ENCODE measurements at regions not wholly inside any gene's neighbourhood (a gene's known extent, or its start where the extent isn't known, plus 50 kb on each side); places are given as distances from the start of the nearest gene placed in this dataset.

DNA sequence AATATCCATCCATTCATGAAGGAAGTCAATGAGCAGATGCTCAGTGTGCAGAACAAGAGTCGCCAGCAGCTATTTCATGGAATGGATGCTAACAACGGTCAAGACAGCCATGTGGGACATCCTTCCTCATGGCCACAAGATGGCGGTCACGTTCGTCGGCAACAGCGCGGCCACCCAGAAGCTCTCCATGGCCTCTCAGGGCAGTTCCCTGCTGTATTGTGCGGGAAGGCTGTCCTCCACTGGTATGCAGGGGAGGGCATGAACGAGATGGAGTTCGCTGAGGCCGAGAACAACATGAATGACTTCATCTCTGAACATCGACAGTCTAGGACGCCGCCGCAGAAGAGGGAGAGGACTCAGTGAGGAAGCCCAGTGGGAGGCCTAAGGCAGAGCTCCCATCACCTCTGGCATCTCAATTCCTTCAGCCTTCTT, 208.3 kb downstream of the TJP1 start:
- Histone ChIP-seq H3K4me1 (ENCODE audit: control insufficient read depth in 2 of 2, insufficient read depth in 2 of 2, low read length in 1 of 2) (no peaks in the 10 kb centered on the region), H3K27me3 (ENCODE audit: control insufficient read depth in 1 of 2, insufficient read depth in 2 of 2, low read length in 2 of 2) (no peaks in the 10 kb centered on the region), H3K4me3 (ENCODE audit: low read depth in 1 of 2, low read length in 2 of 2) (no peak overlapping the region), H3K36me3 (ENCODE audit: control insufficient read depth in 2 of 2, insufficient read depth in 2 of 2, low read length in 1 of 2) (no peaks in the 10 kb centered on the region), H3K9me3 (ENCODE audit: control insufficient read depth in 2 of 2, insufficient read depth in 1 of 2, low read depth in 1 of 2, low read length in 1 of 2) (no peaks in the 10 kb centered on the region), H3K27ac (ENCODE audit: low read depth in 2 of 2, low read length in 1 of 2) (no peak overlapping the region)
- 87 to 90% methylated on average over 16 of the region's 16 CpGs for WGBS, 2 donors

DNA sequence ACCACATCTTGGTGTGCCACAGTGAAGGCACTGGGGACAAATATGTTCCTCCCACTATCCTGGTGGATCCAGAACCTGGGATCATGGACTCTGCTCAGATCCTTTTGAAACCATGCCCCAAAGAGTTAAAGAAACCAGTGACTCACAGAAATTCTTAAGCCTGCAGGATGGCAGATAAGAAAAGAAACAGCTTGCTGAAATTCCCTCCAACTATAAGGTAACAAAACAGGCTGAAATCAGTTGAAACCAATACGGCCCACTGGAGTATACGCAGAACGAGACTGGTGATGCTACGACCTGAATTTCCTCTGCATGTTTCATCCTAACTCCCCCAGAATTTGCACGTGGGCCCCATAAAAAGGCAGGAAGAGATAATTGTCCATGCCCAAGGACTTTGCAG, 209.6 kb downstream of the TJP1 start:
- H3K27ac ChIP-seq (ENCODE audit: low read depth in 2 of 2, low read length in 1 of 2) = no peak overlapping the region
- no peak overlapping the region for H3K4me3 ChIP-seq (ENCODE audit: low read depth in 1 of 2, low read length in 2 of 2)
- H3K36me3 ChIP-seq (ENCODE audit: control insufficient read depth in 2 of 2, insufficient read depth in 2 of 2, low read length in 1 of 2) = no peaks in the 10 kb centered on the region
- no peaks in the 10 kb centered on the region for H3K27me3 ChIP-seq (ENCODE audit: control insufficient read depth in 1 of 2, insufficient read depth in 2 of 2, low read length in 2 of 2)
- no peaks in the 10 kb centered on the region for H3K4me1 ChIP-seq (ENCODE audit: control insufficient read depth in 2 of 2, insufficient read depth in 2 of 2, low read length in 1 of 2)
- WGBS, 2 donors = 50 to 51% methylated on average over 5 of the region's 5 CpGs
- H3K9me3 ChIP-seq (ENCODE audit: control insufficient read depth in 2 of 2, insufficient read depth in 1 of 2, low read depth in 1 of 2, low read length in 1 of 2) = no peaks in the 10 kb centered on the region

DNA sequence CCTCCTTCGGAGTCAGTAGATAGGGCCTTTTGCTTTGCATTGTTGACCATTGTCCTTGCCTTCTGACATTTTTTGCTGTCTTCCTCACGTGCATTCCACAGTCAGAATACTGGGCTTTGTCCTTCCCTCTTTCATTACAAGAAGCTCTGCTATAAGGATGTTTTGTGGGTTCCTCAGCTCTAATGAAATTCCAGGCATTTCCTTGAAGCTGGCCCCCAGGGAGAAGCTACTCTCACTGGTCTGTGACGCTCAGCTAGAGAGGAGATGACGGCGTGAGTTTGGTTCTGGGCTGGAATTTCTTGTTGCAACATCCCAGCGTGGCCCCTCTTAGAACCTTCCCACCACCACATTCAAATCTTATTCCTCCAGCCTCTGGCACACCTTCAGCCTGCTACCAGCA, 210.2 kb downstream of the TJP1 start:
- Histone ChIP-seq H3K27me3 (ENCODE audit: control insufficient read depth in 1 of 2, insufficient read depth in 2 of 2, low read length in 2 of 2) (no peaks in the 10 kb centered on the region), H3K4me3 (ENCODE audit: low read depth in 1 of 2, low read length in 2 of 2) (no peak overlapping the region), H3K9me3 (ENCODE audit: control insufficient read depth in 2 of 2, insufficient read depth in 1 of 2, low read depth in 1 of 2, low read length in 1 of 2) (no peaks in the 10 kb centered on the region), H3K27ac (ENCODE audit: low read depth in 2 of 2, low read length in 1 of 2) (no peak overlapping the region), H3K36me3 (ENCODE audit: control insufficient read depth in 2 of 2, insufficient read depth in 2 of 2, low read length in 1 of 2) (no peaks in the 10 kb centered on the region), H3K4me1 (ENCODE audit: control insufficient read depth in 2 of 2, insufficient read depth in 2 of 2, low read length in 1 of 2) (no peaks in the 10 kb centered on the region)
- 45 to 53% methylated on average over 6 of the region's 6 CpGs for WGBS, 2 donors

DNA sequence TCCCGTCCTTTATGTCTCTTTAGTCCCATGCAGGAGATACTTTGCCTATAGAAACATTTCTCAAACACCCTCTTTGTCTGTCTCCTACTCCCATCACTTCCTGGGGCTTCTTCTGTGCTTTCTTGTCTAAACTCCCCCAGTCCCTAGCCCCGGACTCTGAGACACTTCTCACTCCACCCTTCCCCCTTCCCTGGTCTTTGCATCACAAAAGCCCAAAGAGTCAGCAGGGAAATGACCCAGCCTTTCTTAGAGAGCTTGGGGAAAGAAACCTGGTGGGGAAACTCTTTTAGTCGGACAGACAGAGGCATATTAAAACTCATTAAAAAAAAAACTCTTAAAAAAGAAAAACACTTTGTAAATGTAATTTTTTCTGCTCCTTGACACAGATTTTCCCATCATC, 211.2 kb downstream of the TJP1 start:
- Histone ChIP-seq H3K9me3 (ENCODE audit: control insufficient read depth in 2 of 2, insufficient read depth in 1 of 2, low read depth in 1 of 2, low read length in 1 of 2) (no peaks in the 10 kb centered on the region), H3K4me1 (ENCODE audit: control insufficient read depth in 2 of 2, insufficient read depth in 2 of 2, low read length in 1 of 2) (no peaks in the 10 kb centered on the region), H3K4me3 (ENCODE audit: low read depth in 1 of 2, low read length in 2 of 2) (no peak overlapping the region), H3K27ac (ENCODE audit: low read depth in 2 of 2, low read length in 1 of 2) (no peak overlapping the region), H3K27me3 (ENCODE audit: control insufficient read depth in 1 of 2, insufficient read depth in 2 of 2, low read length in 2 of 2) (no peaks in the 10 kb centered on the region), H3K36me3 (ENCODE audit: control insufficient read depth in 2 of 2, insufficient read depth in 2 of 2, low read length in 1 of 2) (no peaks in the 10 kb centered on the region)
- 39 to 44% methylated on average over 3 of the region's 3 CpGs for WGBS, 2 donors

DNA sequence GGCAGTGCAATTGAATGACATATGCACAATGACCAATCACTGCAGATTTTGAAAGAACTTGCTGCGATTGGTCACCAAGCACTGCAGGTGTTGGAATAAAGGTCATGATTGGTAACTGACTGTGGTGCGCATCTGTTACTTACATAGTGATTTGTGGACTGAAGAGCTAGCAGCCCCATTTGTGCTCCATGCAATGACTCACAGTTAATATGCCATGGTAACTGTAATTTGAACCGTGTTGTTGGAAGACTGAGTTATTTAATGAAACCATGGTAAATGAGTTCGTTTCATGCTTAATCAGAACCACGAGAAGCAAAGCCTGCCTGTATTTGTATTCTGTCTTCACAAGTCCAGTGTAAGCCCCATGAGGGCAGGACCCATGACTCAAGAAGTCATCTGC, 220.5 kb downstream of the TJP1 start:
- H3K9me3 ChIP-seq (ENCODE audit: control insufficient read depth in 2 of 2, insufficient read depth in 1 of 2, low read depth in 1 of 2, low read length in 1 of 2) = peaks cover 0 to 4% of the 10 kb centered on the region in 2 donors
- H3K27ac ChIP-seq (ENCODE audit: low read depth in 2 of 2, low read length in 1 of 2) = no peak overlapping the region
- no peak overlapping the region for H3K4me3 ChIP-seq (ENCODE audit: low read depth in 1 of 2, low read length in 2 of 2)
- H3K27me3 ChIP-seq (ENCODE audit: control insufficient read depth in 1 of 2, insufficient read depth in 2 of 2, low read length in 2 of 2) = no peaks in the 10 kb centered on the region
- WGBS, 2 donors = 85 to 95% methylated on average over 5 of the region's 5 CpGs
- H3K36me3 ChIP-seq (ENCODE audit: control insufficient read depth in 2 of 2, insufficient read depth in 2 of 2, low read length in 1 of 2) = no peaks in the 10 kb centered on the region
- H3K4me1 ChIP-seq (ENCODE audit: control insufficient read depth in 2 of 2, insufficient read depth in 2 of 2, low read length in 1 of 2) = no peaks in the 10 kb centered on the region

DNA sequence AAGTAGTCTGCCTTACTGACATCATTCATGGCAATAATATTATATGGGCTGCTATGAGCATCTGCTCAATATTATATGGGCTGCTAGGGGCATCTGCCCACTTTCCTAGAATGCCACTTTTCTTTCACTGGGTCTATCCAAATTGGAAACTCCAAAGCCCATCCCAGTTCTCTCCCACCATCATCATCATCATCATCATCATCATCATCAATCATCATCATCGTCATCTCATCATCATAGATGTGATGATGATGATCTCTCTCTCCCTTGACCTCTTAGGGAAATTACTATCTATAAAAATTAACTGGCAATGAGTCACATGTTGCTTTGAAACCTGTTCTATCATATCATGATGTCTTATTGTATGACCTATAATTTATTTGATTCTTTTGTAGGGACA, 222.0 kb downstream of the TJP1 start:
- 83 to 90% methylated on average over 1 of the region's 1 CpG for WGBS, 2 donors
- Histone ChIP-seq H3K4me3 (ENCODE audit: low read depth in 1 of 2, low read length in 2 of 2) (no peak overlapping the region), H3K4me1 (ENCODE audit: control insufficient read depth in 2 of 2, insufficient read depth in 2 of 2, low read length in 1 of 2) (no peaks in the 10 kb centered on the region), H3K36me3 (ENCODE audit: control insufficient read depth in 2 of 2, insufficient read depth in 2 of 2, low read length in 1 of 2) (no peaks in the 10 kb centered on the region), H3K9me3 (ENCODE audit: control insufficient read depth in 2 of 2, insufficient read depth in 1 of 2, low read depth in 1 of 2, low read length in 1 of 2) (peaks cover 0 to 4% of the 10 kb centered on the region in 2 donors), H3K27ac (ENCODE audit: low read depth in 2 of 2, low read length in 1 of 2) (no peak overlapping the region), H3K27me3 (ENCODE audit: control insufficient read depth in 1 of 2, insufficient read depth in 2 of 2, low read length in 2 of 2) (no peaks in the 10 kb centered on the region)

DNA sequence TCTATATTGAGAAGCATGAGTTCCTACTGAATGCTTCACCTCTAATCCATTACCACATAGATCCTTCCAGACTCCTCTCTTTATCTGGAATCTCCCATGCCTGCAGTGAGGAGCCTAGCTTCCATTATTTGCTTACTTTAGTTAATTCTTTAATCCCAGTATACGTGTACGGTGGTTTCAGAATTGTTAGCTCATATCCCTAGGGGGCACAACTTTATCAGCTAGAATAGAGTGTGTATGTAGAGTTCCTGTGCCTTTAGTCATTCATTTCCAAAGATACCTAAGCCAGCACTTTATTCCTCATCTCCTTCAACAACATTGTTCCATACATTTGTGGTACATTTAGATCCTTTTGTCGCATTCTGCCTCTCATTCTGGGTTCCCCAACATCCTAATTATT, 226.0 kb downstream of the TJP1 start:
- Histone ChIP-seq H3K4me1 (ENCODE audit: control insufficient read depth in 2 of 2, insufficient read depth in 2 of 2, low read length in 1 of 2) (no peaks in the 10 kb centered on the region), H3K36me3 (ENCODE audit: control insufficient read depth in 2 of 2, insufficient read depth in 2 of 2, low read length in 1 of 2) (no peaks in the 10 kb centered on the region), H3K9me3 (ENCODE audit: control insufficient read depth in 2 of 2, insufficient read depth in 1 of 2, low read depth in 1 of 2, low read length in 1 of 2) (no peaks in the 10 kb centered on the region), H3K27ac (ENCODE audit: low read depth in 2 of 2, low read length in 1 of 2) (no peak overlapping the region), H3K4me3 (ENCODE audit: low read depth in 1 of 2, low read length in 2 of 2) (no peak overlapping the region), H3K27me3 (ENCODE audit: control insufficient read depth in 1 of 2, insufficient read depth in 2 of 2, low read length in 2 of 2) (no peaks in the 10 kb centered on the region)
- WGBS, 2 donors = 45 to 55% methylated on average over 3 of the region's 3 CpGs

DNA sequence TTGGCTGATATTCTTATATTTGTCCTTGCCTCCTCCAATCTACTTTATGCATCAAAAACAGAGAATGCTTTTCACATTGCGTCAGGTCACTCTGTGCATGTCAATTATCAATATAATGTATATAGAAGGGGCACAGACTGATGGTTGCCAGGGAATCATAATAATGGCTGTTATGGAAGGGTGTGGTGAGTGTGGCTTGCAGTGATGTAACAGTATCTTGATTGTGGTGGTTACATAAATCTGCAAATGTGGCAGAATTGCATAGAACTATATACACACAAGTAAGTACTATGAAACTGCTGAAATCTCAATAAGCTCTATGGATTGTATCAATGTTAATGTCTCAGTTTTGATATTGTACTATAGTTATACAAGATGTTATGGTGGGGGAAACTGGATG, 228.6 kb downstream of the TJP1 start:
- Histone ChIP-seq H3K4me1 (ENCODE audit: control insufficient read depth in 2 of 2, insufficient read depth in 2 of 2, low read length in 1 of 2) (no peaks in the 10 kb centered on the region), H3K27ac (ENCODE audit: low read depth in 2 of 2, low read length in 1 of 2) (no peak overlapping the region), H3K4me3 (ENCODE audit: low read depth in 1 of 2, low read length in 2 of 2) (no peak overlapping the region), H3K36me3 (ENCODE audit: control insufficient read depth in 2 of 2, insufficient read depth in 2 of 2, low read length in 1 of 2) (no peaks in the 10 kb centered on the region), H3K9me3 (ENCODE audit: control insufficient read depth in 2 of 2, insufficient read depth in 1 of 2, low read depth in 1 of 2, low read length in 1 of 2) (no peaks in the 10 kb centered on the region), H3K27me3 (ENCODE audit: control insufficient read depth in 1 of 2, insufficient read depth in 2 of 2, low read length in 2 of 2) (no peaks in the 10 kb centered on the region)
- WGBS, 2 donors = 95 to 98% methylated on average over 1 of the region's 1 CpG

DNA sequence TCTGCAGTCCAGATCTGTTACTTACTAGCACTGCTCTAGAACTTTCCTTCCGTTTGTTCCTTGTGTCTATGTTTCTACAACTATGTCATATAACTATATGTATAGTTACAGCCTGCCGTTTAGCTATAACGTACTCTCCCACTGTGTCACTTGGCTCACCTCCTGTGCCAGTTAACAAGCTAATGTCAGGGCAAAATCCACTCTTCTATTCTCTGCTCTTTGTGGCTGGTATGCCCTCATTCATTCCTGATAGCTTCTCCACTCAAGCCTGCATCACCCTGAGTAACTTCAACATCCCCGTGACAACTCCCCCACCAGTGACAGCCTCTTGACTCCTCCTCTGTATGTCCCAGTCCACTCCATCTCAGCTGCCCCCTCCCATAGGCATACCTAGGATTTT, 229.2 kb downstream of the TJP1 start:
- Histone ChIP-seq H3K27me3 (ENCODE audit: control insufficient read depth in 1 of 2, insufficient read depth in 2 of 2, low read length in 2 of 2) (no peaks in the 10 kb centered on the region), H3K4me1 (ENCODE audit: control insufficient read depth in 2 of 2, insufficient read depth in 2 of 2, low read length in 1 of 2) (no peaks in the 10 kb centered on the region), H3K4me3 (ENCODE audit: low read depth in 1 of 2, low read length in 2 of 2) (no peak overlapping the region), H3K36me3 (ENCODE audit: control insufficient read depth in 2 of 2, insufficient read depth in 2 of 2, low read length in 1 of 2) (no peaks in the 10 kb centered on the region), H3K27ac (ENCODE audit: low read depth in 2 of 2, low read length in 1 of 2) (no peak overlapping the region), H3K9me3 (ENCODE audit: control insufficient read depth in 2 of 2, insufficient read depth in 1 of 2, low read depth in 1 of 2, low read length in 1 of 2) (no peaks in the 10 kb centered on the region)
- WGBS, 2 donors = 71 to 75% methylated on average over 4 of the region's 4 CpGs

DNA sequence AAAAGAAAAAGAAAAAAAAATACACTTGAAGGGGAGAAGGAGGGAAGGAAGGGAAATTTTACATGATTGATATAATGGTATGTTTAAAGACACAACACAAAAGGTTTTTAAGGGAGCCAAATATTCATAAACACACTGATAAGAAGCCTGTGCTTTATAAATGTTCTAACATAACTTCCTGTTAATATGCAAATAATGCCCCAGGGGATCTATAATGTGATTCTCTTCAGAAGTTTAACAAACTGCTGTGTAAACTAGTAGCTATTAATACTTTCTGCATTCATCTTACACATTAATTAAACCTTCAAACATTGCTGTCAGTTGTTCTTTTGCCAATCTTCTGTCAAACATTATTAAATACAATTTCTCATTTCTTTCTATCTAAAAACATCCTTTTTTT, 231.6 kb downstream of the TJP1 start:
- no peaks in the 10 kb centered on the region for H3K27me3 ChIP-seq (ENCODE audit: control insufficient read depth in 1 of 2, insufficient read depth in 2 of 2, low read length in 2 of 2)
- no peak overlapping the region for H3K27ac ChIP-seq (ENCODE audit: low read depth in 2 of 2, low read length in 1 of 2)
- no peaks in the 10 kb centered on the region for H3K9me3 ChIP-seq (ENCODE audit: control insufficient read depth in 2 of 2, insufficient read depth in 1 of 2, low read depth in 1 of 2, low read length in 1 of 2)
- H3K36me3 ChIP-seq (ENCODE audit: control insufficient read depth in 2 of 2, insufficient read depth in 2 of 2, low read length in 1 of 2) = no peaks in the 10 kb centered on the region
- no peaks in the 10 kb centered on the region for H3K4me1 ChIP-seq (ENCODE audit: control insufficient read depth in 2 of 2, insufficient read depth in 2 of 2, low read length in 1 of 2)
- H3K4me3 ChIP-seq (ENCODE audit: low read depth in 1 of 2, low read length in 2 of 2) = no peak overlapping the region

Measured in esophagus (tissue), 2 donors.